HL-60 (cell line): ENCODE measurements at regions not wholly inside any gene's neighbourhood (a gene's known extent, or its start where the extent isn't known, plus 50 kb on each side); places are given as distances from the start of the nearest gene placed in this dataset.

Experiments
- DNase-seq, 2 experiments: peaks; one replicate each; pipeline ENCODE4 v3.0.0-alpha.2; 2010 to 2020; ENCODE audit warnings: low read depth in 1 of 2, low spot score in 1 of 2
- H3K27ac ChIP-seq: fragments of 250-450 bp; sonication (Bioruptor Pico); replicated peaks from 2 replicates; pipeline ENCODE4 v1.5.1; 2020; ENCODE audit warnings: mild to moderate bottlenecking, moderate library complexity
- H3K27me3 ChIP-seq: fragments of 250-450 bp; sonication (Bioruptor Pico); 2 replicates; pipeline ENCODE4 v1.5.1; 2021; ENCODE audit warnings: mild to moderate bottlenecking, moderate library complexity; ENCODE audit not compliant: insufficient read depth, poor library complexity, severe bottlenecking
- H3K4me3 ChIP-seq: replicated peaks from 2 replicates; pipeline ENCODE4 v1.5.1; 2011; ENCODE audit warnings: mild to moderate bottlenecking, control low read depth, low read length; ENCODE audit not compliant: insufficient read depth
- CTCF ChIP-seq: IDR thresholded peaks from one replicate; pipeline ENCODE4 v1.5.1; 2011; ENCODE audit warnings: low read length, control low read depth, inconsistent platforms; ENCODE audit not compliant: insufficient read depth
- GABPA ChIP-seq: IDR thresholded peaks from 2 replicates; pipeline ENCODE4 v1.6.1; 2012; ENCODE audit warnings: low read depth
- POLR2AphosphoS5 ChIP-seq: IDR thresholded peaks from 2 replicates; pipeline ENCODE4 v1.6.1; 2012; ENCODE audit warnings: low read depth
- REST ChIP-seq: IDR thresholded peaks from 2 replicates; pipeline ENCODE4 v1.6.1; 2012; ENCODE audit warnings: low read depth; ENCODE audit not compliant: insufficient replicate concordance
- SPI1 ChIP-seq: IDR thresholded peaks from 2 replicates; pipeline ENCODE4 v1.6.1; 2012; ENCODE audit warnings: low read depth, mild to moderate bottlenecking, borderline replicate concordance

- H3K27me3 ChIP-seq = no peaks in the 10 kb centered on the region
- no peak for DNase-seq
- TF ChIP-seq REST = no peak
- no peak for TF ChIP-seq SPI1
- no peak for TF ChIP-seq POLR2AphosphoS5
- TF ChIP-seq GABPA = no peak
- TF ChIP-seq CTCF = no peak
- H3K27ac ChIP-seq = no peak overlapping the region
- H3K4me3 ChIP-seq = no peak overlapping the region
Observed at GRCh38 chr3:30282154-30282696, 324.2 kb upstream of the TGFBR2 start.

- H3K27ac ChIP-seq = no peak overlapping the region
- TF ChIP-seq POLR2AphosphoS5 = no peak
- TF ChIP-seq REST = no peak
- no peak for TF ChIP-seq GABPA
- TF ChIP-seq CTCF = no peak
- TF ChIP-seq SPI1 = no peak
- no peaks in the 10 kb centered on the region for H3K27me3 ChIP-seq
Observed at GRCh38 chr3:30285188-30286006, 321.0 kb upstream of the TGFBR2 start.

GRCh38 chr3:30286007-30286669, 320.3 kb upstream of the TGFBR2 start:
- TF ChIP-seq POLR2AphosphoS5 (no peak), SPI1 (no peak), GABPA (no peak), CTCF (no peak), REST (no peak)
- DNase-seq = no peak
- Histone ChIP-seq H3K27me3 (no peaks in the 10 kb centered on the region), H3K27ac (no peak overlapping the region), H3K4me3 (no peak overlapping the region)

More at GRCh38 chr3:30285188-30286006, 321.0 kb upstream of the TGFBR2 start:
- no peak overlapping the region for H3K4me3 ChIP-seq
- DNase-seq = no peak
